Lower lobe of right lung (tissue), 2 donors: ENCODE measurements at regions not wholly inside any gene's neighbourhood (a gene's known extent, or its start where the extent isn't known, plus 50 kb on each side); places are given as distances from the start of the nearest gene placed in this dataset.

Experiments
- ATAC-seq, 2 donors: fragments of 200-7000 bp; cut with Tn5 transposase; one replicate each; pipeline ENCODE4 v1.9.1; 2020 to 2022; ENCODE audit warnings: mild to moderate bottlenecking in 2 of 2, moderate library complexity in 2 of 2
- DNase-seq: peaks from one replicate; pipeline ENCODE4 v3.0.0-alpha.2; 2020
- H3K27ac ChIP-seq: fragments of 200-600 bp; one replicate; pipeline ENCODE4 v1.8.0; 2022
- H3K27me3 ChIP-seq: fragments of 200-600 bp; one replicate; pipeline ENCODE4 v1.8.0; 2022; ENCODE audit warnings: low read depth
- H3K36me3 ChIP-seq: fragments of 200-600 bp; one replicate; pipeline ENCODE4 v1.8.0; 2022; ENCODE audit warnings: mild to moderate bottlenecking
- H3K4me1 ChIP-seq: fragments of 200-600 bp; one replicate; pipeline ENCODE4 v1.8.0; 2022
- H3K4me3 ChIP-seq: fragments of 200-600 bp; one replicate; pipeline ENCODE4 v1.8.0; 2022; ENCODE audit warnings: mild to moderate bottlenecking
- H3K9me3 ChIP-seq: fragments of 200-600 bp; one replicate; pipeline ENCODE4 v1.8.0; 2022
- intact Hi-C: fragments of 100-400 bp; cut with DNase I; formaldehyde crosslinking; loops from one replicate; pipeline ENCODE4 v1.11.0; 2022
- TF ChIP-seq, protein P1 (sequence below): fragments of 200-600 bp; IDR thresholded peaks from one replicate; pipeline ENCODE4 v1.8.0; 2022; ENCODE audit warnings: antibody characterized with exemption, mild to moderate bottlenecking
- donor health status: DM: no; HTN: yes; CAD: no; lungs with severe emphysema.

- intact Hi-C loops, result no loop called here
- DNase-seq (no peak), ATAC-seq (no peak)
- Histone ChIP-seq H3K4me3 (no peak overlapping the region), H3K4me1 (no peaks in the 10 kb centered on the region), H3K9me3 (no peaks in the 10 kb centered on the region), H3K27ac (no peak overlapping the region), H3K27me3 (peaks cover 21% of the 10 kb centered on the region), H3K36me3 (no peaks in the 10 kb centered on the region)
- TF ChIP-seq, protein P1, sequence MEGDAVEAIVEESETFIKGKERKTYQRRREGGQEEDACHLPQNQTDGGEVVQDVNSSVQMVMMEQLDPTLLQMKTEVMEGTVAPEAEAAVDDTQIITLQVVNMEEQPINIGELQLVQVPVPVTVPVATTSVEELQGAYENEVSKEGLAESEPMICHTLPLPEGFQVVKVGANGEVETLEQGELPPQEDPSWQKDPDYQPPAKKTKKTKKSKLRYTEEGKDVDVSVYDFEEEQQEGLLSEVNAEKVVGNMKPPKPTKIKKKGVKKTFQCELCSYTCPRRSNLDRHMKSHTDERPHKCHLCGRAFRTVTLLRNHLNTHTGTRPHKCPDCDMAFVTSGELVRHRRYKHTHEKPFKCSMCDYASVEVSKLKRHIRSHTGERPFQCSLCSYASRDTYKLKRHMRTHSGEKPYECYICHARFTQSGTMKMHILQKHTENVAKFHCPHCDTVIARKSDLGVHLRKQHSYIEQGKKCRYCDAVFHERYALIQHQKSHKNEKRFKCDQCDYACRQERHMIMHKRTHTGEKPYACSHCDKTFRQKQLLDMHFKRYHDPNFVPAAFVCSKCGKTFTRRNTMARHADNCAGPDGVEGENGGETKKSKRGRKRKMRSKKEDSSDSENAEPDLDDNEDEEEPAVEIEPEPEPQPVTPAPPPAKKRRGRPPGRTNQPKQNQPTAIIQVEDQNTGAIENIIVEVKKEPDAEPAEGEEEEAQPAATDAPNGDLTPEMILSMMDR, result no peak
These were observed 706.7 kb downstream of the PTPRU start for GRCh38 chr1:29943034-29943433.

DNA sequence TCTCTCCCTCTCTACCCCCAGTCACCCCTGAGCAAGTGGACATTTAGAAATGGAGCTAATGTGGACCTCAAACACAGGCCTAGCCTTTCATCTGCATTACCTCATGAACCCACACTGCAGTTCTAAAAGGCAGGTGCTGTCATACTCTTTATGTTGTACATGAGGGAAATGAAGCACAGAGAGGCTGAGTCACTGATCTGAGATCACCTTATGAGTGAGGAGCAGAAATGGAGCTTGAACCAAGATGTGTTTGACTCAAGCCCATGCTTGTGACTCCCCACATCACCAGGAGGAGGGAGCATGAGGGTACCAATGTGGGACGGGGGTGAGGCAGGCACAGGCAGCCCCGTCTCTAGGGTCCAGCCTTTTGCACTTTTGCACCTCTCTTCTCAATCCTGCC lies 702.8 kb downstream of the PTPRU start:
- Histone ChIP-seq H3K4me1 (no peaks in the 10 kb centered on the region), H3K9me3 (no peaks in the 10 kb centered on the region), H3K27me3 (peaks cover 9% of the 10 kb centered on the region), H3K27ac (no peak overlapping the region), H3K36me3 (no peaks in the 10 kb centered on the region), H3K4me3 (no peak overlapping the region)
- DNase-seq, result no peak
- intact Hi-C loops, result no loop called here
- TF ChIP-seq, protein P1, result no peak
- ATAC-seq, result no peak

GRCh38 chr1:29937356-29937755 lies 701.0 kb downstream of the PTPRU start:
- Histone ChIP-seq H3K36me3 (no peaks in the 10 kb centered on the region), H3K9me3 (no peaks in the 10 kb centered on the region), H3K27ac (no peak overlapping the region), H3K27me3 (peaks cover 9% of the 10 kb centered on the region), H3K4me3 (no peak overlapping the region), H3K4me1 (no peaks in the 10 kb centered on the region)
- ATAC-seq, result no peak
- intact Hi-C loops, result no loop called here
- TF ChIP-seq, protein P1, result no peak
- no peak for DNase-seq

DNA sequence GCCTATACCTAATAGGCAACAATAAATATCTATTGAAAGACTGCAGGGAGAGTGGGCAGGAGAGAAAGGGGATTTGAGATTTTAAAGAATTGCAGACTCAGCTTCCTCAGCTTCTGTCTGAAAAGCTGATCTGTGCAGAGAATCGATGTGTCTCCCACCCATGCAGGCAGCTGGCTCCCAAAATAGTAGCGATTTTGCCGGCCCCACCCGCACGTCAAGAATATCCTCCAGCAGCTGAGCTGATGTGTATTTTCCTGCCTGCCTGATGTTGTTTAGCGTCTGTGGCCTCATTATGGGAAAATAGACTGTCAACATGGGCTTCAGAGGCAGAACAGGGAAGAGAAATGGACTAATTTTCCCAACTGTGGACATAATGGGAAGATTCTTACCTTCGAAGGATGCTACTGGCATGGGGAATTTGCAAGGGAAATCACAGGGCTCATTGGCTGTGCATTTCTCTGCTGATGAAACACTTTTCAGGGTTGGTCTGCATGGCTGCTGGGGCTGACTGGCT lies 699.8 kb downstream of the PTPRU start:
- TF ChIP-seq, protein P1, result no peak
- intact Hi-C loops, result no loop called here
- H3K4me3 ChIP-seq, result no peak overlapping the region

DNA sequence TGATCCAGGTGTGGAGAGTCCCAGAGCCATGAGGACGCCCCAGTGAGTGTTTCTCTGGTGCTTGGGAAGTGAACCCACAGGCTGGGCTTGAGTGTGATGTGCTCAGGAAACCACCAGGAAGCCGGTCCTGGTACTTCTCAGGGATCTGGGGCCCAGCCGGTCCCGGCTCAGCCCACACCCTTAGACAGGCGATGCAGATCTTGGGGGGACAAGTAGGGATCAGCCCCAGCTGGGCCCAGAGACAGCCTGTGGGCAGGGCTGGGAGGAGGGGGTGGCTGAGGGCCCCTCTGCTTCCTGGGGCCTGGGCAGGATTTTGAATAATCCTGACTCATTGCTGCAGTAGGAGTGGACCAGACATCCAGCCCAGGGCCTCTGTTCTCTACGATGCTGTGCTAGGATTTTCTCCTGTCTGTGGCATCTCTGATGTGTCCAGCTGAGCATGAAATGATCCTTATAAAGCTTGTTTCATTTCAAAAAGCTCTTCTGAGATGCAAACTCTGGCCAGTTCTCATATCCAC lies 698.0 kb downstream of the PTPRU start:
- Histone ChIP-seq H3K9me3 (no peaks in the 10 kb centered on the region), H3K4me3 (no peak overlapping the region), H3K27ac (no peak overlapping the region), H3K36me3 (no peaks in the 10 kb centered on the region), H3K4me1 (no peaks in the 10 kb centered on the region), H3K27me3 (peaks cover 19% of the 10 kb centered on the region)
- no peak for ATAC-seq
- TF ChIP-seq, protein P1, result no peak
- intact Hi-C loops, result no loop called here
- DNase-seq, result no peak

More for the DNA sequence above, 699.8 kb downstream of the PTPRU start:
- no peak for DNase-seq
- peaks cover 16% of the 10 kb centered on the region for H3K27me3 ChIP-seq
- H3K36me3 ChIP-seq, result no peaks in the 10 kb centered on the region
- ATAC-seq, result no peak
- no peaks in the 10 kb centered on the region for H3K4me1 ChIP-seq
- no peaks in the 10 kb centered on the region for H3K9me3 ChIP-seq
- no peak overlapping the region for H3K27ac ChIP-seq

GRCh38 chr1:29933067-29933466 lies 696.7 kb downstream of the PTPRU start:
- no peak for DNase-seq

More at GRCh38 chr1:29933067-29933466, 696.7 kb downstream of the PTPRU start:
- ATAC-seq, result no peak
- intact Hi-C loops, result no loop called here
- Histone ChIP-seq H3K27me3 (peaks cover 19% of the 10 kb centered on the region), H3K36me3 (no peaks in the 10 kb centered on the region), H3K4me1 (no peaks in the 10 kb centered on the region), H3K27ac (no peak overlapping the region), H3K9me3 (no peaks in the 10 kb centered on the region), H3K4me3 (no peak overlapping the region)
- TF ChIP-seq, protein P1, result no peak
